ENCODE measurements at regions not wholly inside any gene's neighbourhood (a gene's known extent, or its start where the extent isn't known, plus 50 kb on each side); places are given as distances from the start of the nearest gene placed in this dataset.

DNA sequence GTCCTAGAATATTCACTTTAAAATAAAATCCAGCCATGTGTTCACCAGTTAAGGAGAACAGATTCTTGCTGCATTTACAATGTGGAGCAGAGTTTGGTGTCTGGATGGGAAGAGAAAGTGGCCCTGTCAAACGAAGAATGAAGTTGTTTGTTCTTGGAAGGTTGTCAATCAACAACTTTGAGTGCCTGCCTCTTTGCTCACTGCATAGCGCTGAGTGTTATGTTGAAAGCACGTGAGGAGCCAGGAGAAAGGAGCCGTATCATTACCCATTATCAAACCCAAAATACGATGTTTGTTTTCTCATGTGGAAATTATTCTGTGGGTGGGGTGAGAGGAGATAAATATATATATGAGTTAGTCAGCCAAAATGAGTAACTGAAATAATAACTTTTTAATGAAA lies 492.5 kb upstream of the POU3F3 start:
- no peak for TF ChIP-seq POLR2A (IDR thresholded peaks at IDR 0.05)
- no peak for TF ChIP-seq EP300 (IDR thresholded peaks at IDR 0.05)
- no peak for TF ChIP-seq POLR2AphosphoS5 (IDR thresholded peaks at IDR 0.05)
- TF ChIP-seq, protein P1, sequence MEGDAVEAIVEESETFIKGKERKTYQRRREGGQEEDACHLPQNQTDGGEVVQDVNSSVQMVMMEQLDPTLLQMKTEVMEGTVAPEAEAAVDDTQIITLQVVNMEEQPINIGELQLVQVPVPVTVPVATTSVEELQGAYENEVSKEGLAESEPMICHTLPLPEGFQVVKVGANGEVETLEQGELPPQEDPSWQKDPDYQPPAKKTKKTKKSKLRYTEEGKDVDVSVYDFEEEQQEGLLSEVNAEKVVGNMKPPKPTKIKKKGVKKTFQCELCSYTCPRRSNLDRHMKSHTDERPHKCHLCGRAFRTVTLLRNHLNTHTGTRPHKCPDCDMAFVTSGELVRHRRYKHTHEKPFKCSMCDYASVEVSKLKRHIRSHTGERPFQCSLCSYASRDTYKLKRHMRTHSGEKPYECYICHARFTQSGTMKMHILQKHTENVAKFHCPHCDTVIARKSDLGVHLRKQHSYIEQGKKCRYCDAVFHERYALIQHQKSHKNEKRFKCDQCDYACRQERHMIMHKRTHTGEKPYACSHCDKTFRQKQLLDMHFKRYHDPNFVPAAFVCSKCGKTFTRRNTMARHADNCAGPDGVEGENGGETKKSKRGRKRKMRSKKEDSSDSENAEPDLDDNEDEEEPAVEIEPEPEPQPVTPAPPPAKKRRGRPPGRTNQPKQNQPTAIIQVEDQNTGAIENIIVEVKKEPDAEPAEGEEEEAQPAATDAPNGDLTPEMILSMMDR (IDR thresholded peaks at IDR 0.05), result no peak
- Histone ChIP-seq H3K9me3 (no peaks in the 10 kb centered on the region), H3K4me1 (no peaks in the 10 kb centered on the region), H3K27me3 (no peaks in the 10 kb centered on the region), H3K36me3 (no peaks in the 10 kb centered on the region), H3K27ac (no peak overlapping the region), H3K4me3 (no peak overlapping the region)
- DNase-seq (ENCODE audit: low spot score in 2 of 2), result no peak
- 73% methylated on average over 5 of the region's 5 CpGs for WGBS

DNA sequence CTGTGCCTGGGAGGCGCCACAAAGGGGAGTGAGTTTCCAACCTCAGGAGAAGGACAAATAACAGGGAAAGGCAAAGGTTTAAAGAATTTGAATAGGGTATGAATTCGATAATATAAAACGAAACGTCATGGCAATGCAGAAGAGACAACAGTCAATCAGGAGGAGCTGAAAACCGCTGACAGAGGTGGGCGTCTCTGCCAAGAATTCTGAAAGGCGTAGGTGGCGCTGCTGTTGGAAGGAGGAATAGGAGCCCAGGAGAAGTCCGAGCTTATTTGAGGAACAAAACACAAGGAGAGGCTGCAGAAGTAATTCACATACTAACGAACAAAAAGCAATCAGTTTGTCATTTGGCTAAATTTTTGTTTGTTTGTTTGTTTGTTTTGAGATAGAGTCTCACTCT lies 485.8 kb upstream of the POU3F3 start:
- Histone ChIP-seq H3K4me1 (no peaks in the 10 kb centered on the region), H3K27me3 (no peaks in the 10 kb centered on the region), H3K4me3 (no peak overlapping the region), H3K36me3 (no peaks in the 10 kb centered on the region), H3K27ac (no peak overlapping the region), H3K9me3 (no peaks in the 10 kb centered on the region)
- 75% methylated on average over 10 of the region's 10 CpGs for WGBS
- TF ChIP-seq POLR2A (IDR thresholded peaks at IDR 0.05), result no peak
- TF ChIP-seq EP300 (IDR thresholded peaks at IDR 0.05), result no peak
- TF ChIP-seq, protein P1 (IDR thresholded peaks at IDR 0.05), result no peak
- TF ChIP-seq POLR2AphosphoS5 (IDR thresholded peaks at IDR 0.05), result no peak
- DNase-seq (ENCODE audit: low spot score in 2 of 2), result no peak

GRCh38 chr2:104371087-104371781 lies 482.7 kb upstream of the POU3F3 start:
- TF ChIP-seq POLR2A (IDR thresholded peaks at IDR 0.05), result no peak
- TF ChIP-seq EP300 (IDR thresholded peaks at IDR 0.05), result no peak
- TF ChIP-seq, protein P1 (IDR thresholded peaks at IDR 0.05), result no peak
- no peak for TF ChIP-seq POLR2AphosphoS5 (IDR thresholded peaks at IDR 0.05)

GRCh38 chr2:104375206-104375605 lies 478.7 kb upstream of the POU3F3 start:
- DNase-seq (ENCODE audit: low spot score in 2 of 2), result no peak
- no peaks in the 10 kb centered on the region for H3K36me3 ChIP-seq
- no peak overlapping the region for H3K27ac ChIP-seq

More at GRCh38 chr2:104371087-104371781, 482.7 kb upstream of the POU3F3 start:
- Histone ChIP-seq H3K4me1 (no peaks in the 10 kb centered on the region), H3K27me3 (no peaks in the 10 kb centered on the region), H3K9me3 (no peaks in the 10 kb centered on the region), H3K4me3 (no peak overlapping the region), H3K36me3 (no peaks in the 10 kb centered on the region), H3K27ac (no peak overlapping the region)
- no peak for DNase-seq (ENCODE audit: low spot score in 2 of 2)
- WGBS, result 64% methylated on average over 5 of the region's 5 CpGs

DNA sequence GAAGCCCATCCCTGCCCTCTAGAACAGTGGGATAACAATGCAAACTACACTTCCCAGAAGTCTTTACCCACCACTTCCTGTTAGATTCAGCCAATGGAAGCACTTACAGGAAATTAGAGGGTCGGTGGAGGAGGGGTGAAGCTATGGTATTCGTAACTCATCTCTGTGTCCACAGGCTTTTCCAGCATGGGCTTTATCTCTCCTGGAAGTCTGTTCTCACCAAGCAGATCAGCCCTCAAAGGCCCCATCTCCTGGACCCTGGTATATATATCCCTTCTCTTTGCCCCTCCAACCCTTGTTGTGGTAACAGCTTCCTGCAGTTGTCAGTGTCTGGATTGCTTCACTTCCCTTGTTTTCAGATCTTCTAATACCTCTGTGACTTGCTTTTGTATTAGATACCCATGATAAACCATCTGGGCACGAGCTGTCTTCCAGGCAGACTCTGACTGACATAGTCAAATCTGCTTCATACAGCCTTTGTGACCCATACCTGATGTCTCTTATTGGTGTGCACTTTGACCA lies 475.0 kb upstream of the POU3F3 start:
- H3K9me3 ChIP-seq, result no peaks in the 10 kb centered on the region

More at GRCh38 chr2:104375206-104375605, 478.7 kb upstream of the POU3F3 start:
- H3K27me3 ChIP-seq, result no peaks in the 10 kb centered on the region
- H3K4me3 ChIP-seq, result no peak overlapping the region
- no peak for TF ChIP-seq EP300 (IDR thresholded peaks at IDR 0.05)
- TF ChIP-seq, protein P1 (IDR thresholded peaks at IDR 0.05), result no peak
- no peak for TF ChIP-seq POLR2A (IDR thresholded peaks at IDR 0.05)
- TF ChIP-seq POLR2AphosphoS5 (IDR thresholded peaks at IDR 0.05), result no peak
- H3K9me3 ChIP-seq, result no peaks in the 10 kb centered on the region
- H3K4me1 ChIP-seq, result no peaks in the 10 kb centered on the region

More for the DNA sequence above, 475.0 kb upstream of the POU3F3 start:
- Histone ChIP-seq H3K27ac (no peak overlapping the region), H3K4me1 (no peaks in the 10 kb centered on the region), H3K27me3 (no peaks in the 10 kb centered on the region), H3K4me3 (peak overlapping the region; percentile 17), H3K36me3 (no peaks in the 10 kb centered on the region)
- WGBS, result 23% methylated on average over 3 of the region's 3 CpGs
- DNase-seq (ENCODE audit: low spot score in 2 of 2), result no peak
- no peak for TF ChIP-seq POLR2AphosphoS5 (IDR thresholded peaks at IDR 0.05)
- no peak for TF ChIP-seq POLR2A (IDR thresholded peaks at IDR 0.05)
- TF ChIP-seq, protein P1 (IDR thresholded peaks at IDR 0.05), result no peak
- TF ChIP-seq EP300 (IDR thresholded peaks at IDR 0.05), result no peak
